H9 (cell line): ENCODE measurements at regions not wholly inside any gene's neighbourhood (a gene's known extent, or its start where the extent isn't known, plus 50 kb on each side); places are given as distances from the start of the nearest gene placed in this dataset.

Experiments
- DNase-seq: peaks from one replicate; pipeline ENCODE4 v3.0.0-alpha.2; 2017
- H2AFZ ChIP-seq: one replicate; pipeline ENCODE4 v1.6.1; 2013; ENCODE audit warnings: mild to moderate bottlenecking, low read length, control low read depth, moderate library complexity
- H2AK5ac ChIP-seq: 2 replicates; pipeline ENCODE4 v1.6.1; 2013; ENCODE audit warnings: low read length, control low read depth, mixed read lengths; ENCODE audit not compliant: insufficient read length
- H2BK120ac ChIP-seq: one replicate; pipeline ENCODE4 v1.6.1; 2013; ENCODE audit warnings: low read depth, mild to moderate bottlenecking, low read length, control low read depth, inconsistent platforms; ENCODE audit not compliant: poor library complexity, severe bottlenecking
- H2BK12ac ChIP-seq: 2 replicates; pipeline ENCODE4 v1.6.1; 2013; ENCODE audit warnings: low read length, control low read depth, mixed read lengths, low read depth; ENCODE audit not compliant: insufficient read length
- H2BK15ac ChIP-seq: 2 replicates; pipeline ENCODE4 v1.6.1; 2013; ENCODE audit warnings: low read depth, low read length, control low read depth
- H2BK20ac ChIP-seq: one replicate; pipeline ENCODE4 v1.6.1; 2013; ENCODE audit warnings: low read depth, mild to moderate bottlenecking, low read length, control low read depth, inconsistent platforms; ENCODE audit not compliant: poor library complexity, severe bottlenecking
- H2BK5ac ChIP-seq: 2 replicates; pipeline ENCODE4 v1.6.1; 2013; ENCODE audit warnings: low read length, control low read depth, mixed read lengths; ENCODE audit not compliant: insufficient read length
- H3K14ac ChIP-seq: 2 replicates; pipeline ENCODE4 v1.6.1; 2013; ENCODE audit warnings: low read length, control low read depth; ENCODE audit not compliant: insufficient read depth
- H3K18ac ChIP-seq: 2 replicates; pipeline ENCODE4 v1.6.1; 2013; ENCODE audit warnings: low read depth, mild to moderate bottlenecking, mixed read lengths, low read length, control low read depth; ENCODE audit not compliant: insufficient read length
- H3K23ac ChIP-seq: 2 replicates; pipeline ENCODE4 v1.6.1; 2013; ENCODE audit warnings: low read length, control low read depth, mixed read lengths, low read depth; ENCODE audit not compliant: insufficient read length
- H3K23me2 ChIP-seq: 2 replicates; pipeline ENCODE4 v1.6.1; 2013; ENCODE audit warnings: low read depth, mild to moderate bottlenecking, mixed read lengths, low read length, control low read depth; ENCODE audit not compliant: insufficient read length, poor library complexity, severe bottlenecking
- H3K27ac ChIP-seq: 2 replicates; pipeline ENCODE4 v1.5.1; 2013; ENCODE audit warnings: low read length, control low read depth, mixed read lengths, low read depth; ENCODE audit not compliant: insufficient read length
- H3K27me3 ChIP-seq: 2 replicates; pipeline ENCODE4 v1.6.1; 2013; ENCODE audit warnings: low read length, control low read depth, inconsistent platforms; ENCODE audit not compliant: insufficient read depth
- H3K4ac ChIP-seq: 2 replicates; pipeline ENCODE4 v1.6.1; 2013; ENCODE audit warnings: low read depth, mild to moderate bottlenecking, control low read depth, inconsistent platforms, low read length, moderate library complexity
- H3K4me1 ChIP-seq: 2 replicates; pipeline ENCODE4 v1.6.1; 2013; ENCODE audit warnings: low read length, control low read depth, inconsistent platforms; ENCODE audit not compliant: insufficient read depth
- H3K4me2 ChIP-seq: 2 replicates; pipeline ENCODE4 v1.6.1; 2013; ENCODE audit warnings: low read length, control low read depth, mixed read lengths; ENCODE audit not compliant: insufficient read length, insufficient read depth
- H3K56ac ChIP-seq: 2 replicates; pipeline ENCODE4 v1.6.1; 2013; ENCODE audit warnings: low read depth, mild to moderate bottlenecking, mixed read lengths, low read length, control low read depth; ENCODE audit not compliant: insufficient read length
- H3K79me1 ChIP-seq: 2 replicates; pipeline ENCODE4 v1.6.1; 2013; ENCODE audit warnings: low read depth, mild to moderate bottlenecking, moderate library complexity, low read length, control low read depth, inconsistent platforms; ENCODE audit not compliant: insufficient read depth, poor library complexity, severe bottlenecking
- H3K79me2 ChIP-seq: 2 replicates; pipeline ENCODE4 v1.6.1; 2013; ENCODE audit warnings: low read length, control low read depth, inconsistent platforms; ENCODE audit not compliant: insufficient read depth
- H3K9ac ChIP-seq: 2 replicates; pipeline ENCODE4 v1.6.1; 2013; ENCODE audit warnings: low read length, control low read depth, mixed read lengths; ENCODE audit not compliant: insufficient read length; ENCODE audit errors: extremely low read depth
- H3K9me3 ChIP-seq: one replicate; pipeline ENCODE4 v1.6.1; 2013; ENCODE audit warnings: low read depth, low read length, inconsistent platforms; ENCODE audit not compliant: control insufficient read depth
- H3T11ph ChIP-seq: one replicate; pipeline ENCODE4 v1.6.1; 2013; ENCODE audit warnings: mild to moderate bottlenecking, low read length, control low read depth, inconsistent platforms
- H4K20me1 ChIP-seq: one replicate; pipeline ENCODE4 v1.6.1; 2013; ENCODE audit not compliant: control insufficient read depth, insufficient read length, insufficient read depth
- H4K5ac ChIP-seq: 2 replicates; pipeline ENCODE4 v1.6.1; 2013; ENCODE audit warnings: low read depth, mild to moderate bottlenecking, mixed read lengths, low read length, control low read depth; ENCODE audit not compliant: insufficient read length
- H4K8ac ChIP-seq: replicated peaks from 2 replicates; pipeline ENCODE4 v1.6.1; 2013; ENCODE audit warnings: low read length, control low read depth, mixed read lengths, low read depth; ENCODE audit not compliant: insufficient read length
- H4K91ac ChIP-seq: 2 replicates; pipeline ENCODE4 v1.6.1; 2013; ENCODE audit warnings: low read depth, mild to moderate bottlenecking, moderate library complexity, mixed read lengths, low read length, control low read depth; ENCODE audit not compliant: insufficient read length
- H3K27ac Mint-ChIP-seq, 3 experiments: 2 replicates in 2 of 3; 3 replicates in 1 of 3; pipeline ENCODE4 v1.8.0; 2020 to 2021; ENCODE audit warnings: mixed read lengths in 3 of 3, mild to moderate bottlenecking in 1 of 3, moderate library complexity in 1 of 3
- H3K27me3 Mint-ChIP-seq: 2 replicates; pipeline ENCODE4 v1.8.0; 2021; ENCODE audit warnings: low read depth, mild to moderate bottlenecking, moderate library complexity, mixed read lengths
- H3K36me3 Mint-ChIP-seq, 3 experiments: 2 replicates in 2 of 3; 3 replicates in 1 of 3; pipeline ENCODE4 v1.8.0; 2020 to 2021; ENCODE audit warnings: low read depth in 3 of 3, mixed read lengths in 3 of 3; ENCODE audit not compliant: insufficient read depth in 1 of 3
- H3K4me1 Mint-ChIP-seq, 2 experiments: 2 replicates each; pipeline ENCODE4 v1.8.0; 2020; ENCODE audit warnings: mixed read lengths in 2 of 2
- H3K4me3 Mint-ChIP-seq, 2 experiments: 2 replicates in 1 of 2; 3 replicates in 1 of 2; pipeline ENCODE4 v1.8.0; 2020 to 2021; ENCODE audit warnings: mild to moderate bottlenecking in 2 of 2, mixed read lengths in 2 of 2, moderate library complexity in 1 of 2
- H3K9me3 Mint-ChIP-seq, 2 experiments: 2 replicates in 1 of 2; 3 replicates in 1 of 2; pipeline ENCODE4 v1.8.0; 2020; ENCODE audit warnings: mild to moderate bottlenecking in 2 of 2, mixed read lengths in 2 of 2, moderate library complexity in 1 of 2
- CTCF ChIP-seq: fragments of 200-600 bp; sonication (generic); conservative IDR thresholded peaks from 3 replicates; pipeline ENCODE4 v1.8.0; 2021; ENCODE audit warnings: antibody characterized with exemption, mild to moderate bottlenecking
- WGBS: extraction: QIAGEN DNeasy Blood & Tissue Kit; methylation state at CpG from one replicate; pipeline ENCODE4 v1.1.7; 2013; ENCODE audit warnings: missing lambda C conversion rate, low lambda C conversion rate, mixed read lengths; ENCODE audit not compliant: insufficient read length; ENCODE audit errors: extremely low coverage; 5-methylcytosine and 5-hydroxymethylcytosine counted together

- H3K4me2 ChIP-seq = no peak overlapping the region
- H3T11ph ChIP-seq = no peak overlapping the region
- no peaks in the 10 kb centered on the region for H3K36me3 Mint-ChIP-seq
- no peak overlapping the region for H2BK120ac ChIP-seq
- H3K27ac ChIP-seq = no peak overlapping the region
- no peak overlapping the region for H2AK5ac ChIP-seq
- no peaks in the 10 kb centered on the region for H4K20me1 ChIP-seq
- H2BK12ac ChIP-seq = no peak overlapping the region
- H3K23me2 ChIP-seq = no peaks in the 10 kb centered on the region
- no peaks in the 10 kb centered on the region for H3K79me2 ChIP-seq
- H3K4me1 Mint-ChIP-seq = peaks cover 2 to 9% of the 10 kb centered on the region in 2 experiments; a peak in 2 of 4 replicates
- no peak overlapping the region for H2BK20ac ChIP-seq
- no peak overlapping the region for H3K4ac ChIP-seq
- H3K23ac ChIP-seq = no peak overlapping the region
- peaks cover 2% of the 10 kb centered on the region; the same call in 1 of the 2 replicates for H3K4me1 ChIP-seq
- H3K18ac ChIP-seq = no peak overlapping the region
- TF ChIP-seq CTCF = no peak
- H2BK15ac ChIP-seq = no peak overlapping the region
- WGBS = no CpG with 5 or more reads among the region's 2 CpGs
- H3K9ac ChIP-seq = no peak overlapping the region
- DNase-seq = no peak
- H3K27me3 ChIP-seq = no peaks in the 10 kb centered on the region
- H2AFZ ChIP-seq = no peak overlapping the region
- no peaks in the 10 kb centered on the region; the same call in 1 of the 2 replicates for H3K27me3 Mint-ChIP-seq
- no peak overlapping the region for H3K27ac Mint-ChIP-seq
- H3K4me3 Mint-ChIP-seq = no peak overlapping the region
- no peak overlapping the region for H4K8ac ChIP-seq
- no peak overlapping the region for H4K5ac ChIP-seq
- H3K9me3 Mint-ChIP-seq = no peaks in the 10 kb centered on the region
- no peak overlapping the region for H3K14ac ChIP-seq
- H3K9me3 ChIP-seq = no peaks in the 10 kb centered on the region
- no peak overlapping the region for H2BK5ac ChIP-seq
- H4K91ac ChIP-seq = no peak overlapping the region
- no peak overlapping the region for H3K56ac ChIP-seq
- no peaks in the 10 kb centered on the region for H3K79me1 ChIP-seq
Observed at GRCh38 chr18:41165625-41166024, 789.4 kb upstream of the PIK3C3 start.
